Ammon's horn (tissue), 1 donor: ENCODE measurements at regions not wholly inside any gene's neighbourhood (a gene's known extent, or its start where the extent isn't known, plus 50 kb on each side); places are given as distances from the start of the nearest gene placed in this dataset.

Experiments
- DNase-seq: peaks from one replicate; pipeline ENCODE4 v3.0.0-alpha.2; 2016; ENCODE audit warnings: low spot score

GRCh38 chr6:225907-226306 is 66.4 kb upstream of the DUSP22 start:
- DNase-seq: no peak

- DNase-seq: no peak
These were observed 65.7 kb upstream of the DUSP22 start for GRCh38 chr6:226516-227073.

DNA sequence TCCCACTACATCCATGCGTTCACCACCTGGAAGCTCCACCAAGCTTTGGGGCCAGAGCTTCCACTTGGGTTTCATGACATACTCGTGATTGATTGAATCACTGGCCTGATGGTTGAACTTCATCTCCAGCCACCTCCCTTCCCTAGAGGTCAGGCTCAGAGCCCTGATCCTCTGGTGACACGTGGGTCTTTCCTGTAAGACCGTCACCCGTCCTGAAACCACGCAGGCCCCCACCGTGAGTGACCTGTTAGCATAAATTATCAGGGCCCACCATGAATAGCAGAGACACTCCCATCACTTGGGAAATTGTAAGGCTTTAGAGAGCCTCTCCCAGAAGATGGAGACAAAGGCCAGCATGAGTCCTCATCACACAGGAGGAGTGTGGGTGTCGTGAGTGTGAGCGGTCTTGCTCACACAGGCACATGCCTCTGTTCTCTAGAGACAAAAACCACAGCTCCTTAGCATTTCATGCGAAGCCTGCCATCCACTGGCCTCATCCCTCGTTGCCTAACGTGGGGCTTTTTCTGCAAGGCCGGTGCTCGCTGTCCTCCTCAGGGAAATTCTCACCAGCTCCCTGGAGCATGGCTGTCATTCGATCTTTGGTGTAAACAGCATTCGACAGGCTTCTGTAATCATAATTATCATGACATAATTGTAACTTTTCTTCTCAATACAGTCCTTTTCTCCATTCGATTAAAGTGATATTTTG is 65.1 kb upstream of the DUSP22 start:
- DNase-seq: peak; percentile 60

- DNase-seq: no peak
These were observed 64.4 kb upstream of the DUSP22 start for GRCh38 chr6:227812-228338.

- no peak for DNase-seq
These were observed 63.2 kb upstream of the DUSP22 start for GRCh38 chr6:228881-229651.

- no peak for DNase-seq
These were observed 60.5 kb upstream of the DUSP22 start for GRCh38 chr6:231779-232178.

- no peak for DNase-seq
These were observed 59.2 kb upstream of the DUSP22 start for GRCh38 chr6:232982-233640.

GRCh38 chr6:234706-235372 is 57.4 kb upstream of the DUSP22 start:
- DNase-seq: no peak

DNA sequence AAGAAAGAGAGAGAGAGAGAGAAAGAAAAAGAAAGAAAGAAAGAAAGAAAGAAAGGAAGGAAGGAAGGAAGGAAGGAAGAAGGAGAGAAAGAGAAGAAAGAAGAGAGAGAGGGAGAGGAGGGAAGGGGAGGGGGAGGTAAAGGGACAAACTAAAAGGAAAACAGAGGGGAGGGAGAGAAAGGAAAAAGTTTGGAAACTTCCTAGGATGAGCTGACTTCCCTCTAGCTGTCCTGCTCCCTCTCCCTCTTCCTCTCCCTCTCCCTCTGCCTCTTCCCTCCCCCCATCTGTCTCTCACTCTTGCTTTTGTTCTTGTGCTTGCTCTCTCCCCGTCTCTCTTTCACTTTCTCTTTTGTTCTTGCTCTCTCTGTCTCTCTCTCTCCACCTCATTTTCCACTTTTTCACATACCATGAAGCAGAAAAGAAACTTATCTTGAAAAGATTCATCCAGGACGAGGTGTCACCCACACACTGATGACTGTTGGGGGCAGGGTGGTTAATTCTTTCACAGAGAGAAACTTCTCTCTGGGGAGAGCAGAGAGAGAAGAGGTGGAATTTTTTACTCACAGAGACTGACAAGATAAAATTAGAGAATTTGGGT is 56.4 kb upstream of the DUSP22 start:
- no peak for DNase-seq

GRCh38 chr6:236519-236918 is 55.8 kb upstream of the DUSP22 start:
- DNase-seq: no peak

GRCh38 chr6:240151-240550 is 52.1 kb upstream of the DUSP22 start:
- no peak for DNase-seq

DNA sequence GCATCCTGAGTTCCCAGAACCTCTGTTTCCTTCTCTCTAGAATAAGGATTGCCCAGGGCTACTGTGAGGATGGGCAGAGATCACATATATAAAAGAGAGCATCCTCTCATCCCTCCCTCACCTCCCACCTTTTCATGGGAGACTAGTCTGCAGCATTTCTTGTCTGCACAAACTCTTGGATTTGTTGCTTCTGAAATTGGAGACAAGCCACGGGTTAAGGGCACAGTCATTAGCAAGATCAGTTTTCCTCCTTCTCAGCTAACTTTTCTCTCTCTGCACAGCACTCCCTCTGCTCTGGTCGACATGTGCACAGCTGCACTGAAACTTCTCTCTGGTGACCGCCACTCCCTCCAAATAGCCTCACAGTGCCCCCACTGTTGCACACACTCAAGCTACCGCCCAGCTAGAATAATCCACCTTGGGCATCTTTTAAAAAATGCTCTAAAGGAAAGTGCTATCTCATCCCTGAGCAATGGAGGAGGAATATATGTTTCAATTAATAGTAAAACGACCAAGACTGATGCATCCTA is 50.9 kb upstream of the DUSP22 start:
- DNase-seq: no peak
